ENCODE measurements at regions not wholly inside any gene's neighbourhood (a gene's known extent, or its start where the extent isn't known, plus 50 kb on each side); places are given as distances from the start of the nearest gene placed in this dataset.
"Not testable (repeated sequence)": the region's sequence is repeated elsewhere in the genome, so short reads cannot be mapped to it uniquely, and the experiment has no call there.

DNA sequence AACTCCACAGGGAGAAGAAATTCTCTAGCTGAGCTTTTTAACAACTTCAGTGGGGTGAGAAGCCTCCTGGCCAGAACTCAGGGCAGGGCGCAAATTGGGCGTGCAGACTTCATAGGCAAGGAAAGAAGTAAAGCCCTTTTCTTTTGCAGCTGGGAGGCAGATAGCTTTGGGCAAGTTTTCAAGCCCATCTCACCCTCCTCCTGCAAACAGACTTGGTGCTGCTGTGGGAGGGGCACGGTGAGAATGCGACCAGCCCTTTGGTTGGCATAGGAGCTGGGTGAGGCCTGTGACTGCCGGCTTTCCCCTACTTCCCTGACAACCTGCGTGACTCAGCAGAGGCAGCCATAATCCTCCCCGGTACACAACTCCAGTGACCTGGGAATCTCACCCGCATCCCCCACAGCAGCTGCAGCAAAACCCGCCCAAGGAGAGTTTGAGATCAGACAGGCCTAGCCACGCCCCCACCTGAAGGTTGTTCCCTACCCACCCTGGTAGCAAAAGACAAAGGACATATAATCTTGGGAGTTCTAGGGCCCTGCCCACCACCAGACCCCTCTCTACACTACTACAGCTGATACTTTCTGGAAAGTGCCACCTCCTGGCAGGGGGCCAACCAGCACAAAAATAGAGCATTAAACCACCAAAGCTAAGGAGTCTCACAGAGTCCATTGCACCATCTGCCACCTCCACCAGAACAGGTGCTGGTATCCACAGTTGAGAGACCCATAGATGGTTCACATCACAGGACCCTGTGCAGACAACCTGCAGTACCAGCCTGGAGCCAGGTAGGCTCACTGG, 195.5 kb upstream of the CCL2 start:
- no peak for DNase-seq

DNA sequence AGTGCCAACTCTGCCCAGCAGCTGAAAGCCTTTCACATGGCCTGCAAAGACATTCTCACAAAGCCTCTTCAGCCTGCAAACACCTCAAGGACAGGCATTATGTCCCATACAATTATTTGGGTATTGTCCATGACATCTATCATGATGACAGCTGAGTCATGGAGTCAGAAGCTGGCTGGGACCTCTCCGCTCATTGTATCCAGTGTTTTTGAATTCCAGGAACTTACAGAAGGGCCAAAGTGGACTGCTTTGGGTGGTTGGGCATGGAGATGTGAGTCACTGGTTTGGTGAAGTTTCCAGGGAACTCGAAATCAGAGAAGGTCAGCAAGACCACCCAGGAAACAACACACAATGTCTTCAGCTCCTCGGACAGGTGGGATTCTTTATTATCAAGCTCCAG, 188.6 kb upstream of the CCL2 start:
- no peak for DNase-seq

DNA sequence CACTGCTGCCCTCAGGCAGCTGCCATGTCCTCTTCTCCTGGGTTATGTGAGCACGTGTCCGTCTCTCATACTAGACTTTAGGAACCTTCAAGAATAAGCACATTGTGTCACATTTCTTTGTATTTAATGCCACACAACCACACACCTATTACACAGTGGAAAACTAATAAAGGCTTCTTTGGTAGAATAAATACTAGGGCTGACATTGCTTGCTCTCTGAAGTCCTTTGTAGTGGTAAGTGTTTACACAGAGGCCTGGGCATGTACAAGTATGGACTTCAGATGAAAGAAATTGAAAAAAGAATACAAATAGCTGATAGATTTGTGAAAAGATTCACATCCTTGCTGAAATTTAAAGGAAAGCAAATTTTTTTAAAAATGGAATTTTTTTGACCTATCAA, 188.1 kb upstream of the CCL2 start:
- no peak for DNase-seq

DNA sequence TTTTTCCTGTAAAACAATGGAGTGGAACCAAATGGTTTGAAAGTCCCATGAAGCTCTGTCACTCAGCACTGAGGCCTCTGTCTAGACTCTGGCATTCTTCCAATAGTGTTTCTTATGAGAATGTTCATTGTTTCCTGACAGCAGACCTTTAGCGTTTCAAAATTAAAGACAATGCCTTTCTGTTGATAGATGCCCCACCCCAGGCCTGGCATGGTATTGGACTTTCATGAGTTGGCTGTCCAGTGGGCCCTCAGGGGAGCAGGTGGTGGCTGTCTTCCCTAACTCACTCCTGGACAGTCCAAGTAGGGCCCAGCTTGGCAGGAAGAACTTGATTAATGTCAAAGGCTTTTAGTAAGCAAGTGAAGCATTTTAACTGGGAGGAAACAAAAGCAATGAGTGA, 186.5 kb upstream of the CCL2 start:
- no peak for DNase-seq

DNA sequence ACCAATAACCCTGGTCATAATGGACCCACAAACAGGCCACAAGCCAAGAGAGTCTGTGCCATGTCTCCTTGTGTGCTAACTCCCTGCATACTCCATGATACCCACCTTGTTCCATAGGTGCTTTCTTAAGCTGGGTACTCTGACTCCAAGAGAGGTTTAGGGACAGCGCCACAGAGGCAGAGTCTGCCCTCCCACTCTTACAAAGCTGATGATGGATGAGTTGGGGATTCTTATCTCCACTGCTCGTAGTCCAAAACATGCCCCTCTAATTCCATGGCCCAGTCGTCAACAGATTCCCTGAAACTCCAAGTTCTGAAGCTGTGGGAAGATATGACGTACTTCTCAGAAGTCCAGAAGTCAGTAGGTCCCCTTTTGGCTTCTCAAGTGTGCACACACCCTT, 184.4 kb upstream of the CCL2 start:
- DNase-seq, result no peak

DNA sequence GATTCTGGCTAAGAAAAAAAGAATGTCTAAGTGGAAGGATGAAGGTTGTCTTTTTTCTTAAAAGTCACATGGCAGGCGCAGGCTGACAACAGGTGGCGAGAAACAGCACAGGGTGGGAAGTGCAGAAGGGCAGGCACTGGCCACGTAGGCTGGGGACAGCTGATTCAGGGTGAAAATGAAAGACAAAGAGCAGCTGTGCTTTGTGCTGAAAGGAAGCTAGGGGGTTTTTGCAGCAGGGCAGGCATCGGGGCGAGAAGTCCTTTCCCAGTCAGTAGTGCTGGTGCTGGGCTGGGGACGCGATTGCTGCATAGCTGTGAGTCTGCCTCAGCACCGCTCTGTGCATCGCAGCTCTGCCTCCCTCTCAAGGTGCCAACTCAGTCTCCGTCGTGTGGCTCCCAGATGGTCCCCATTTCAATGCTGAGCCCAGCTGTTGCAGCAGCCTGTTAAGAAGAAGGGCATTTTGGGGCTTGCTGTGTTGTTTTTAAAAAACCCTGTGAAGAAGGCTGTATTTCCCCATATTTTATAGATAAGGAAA, 183.1 kb upstream of the CCL2 start:
- DNase-seq, result no peak

DNA sequence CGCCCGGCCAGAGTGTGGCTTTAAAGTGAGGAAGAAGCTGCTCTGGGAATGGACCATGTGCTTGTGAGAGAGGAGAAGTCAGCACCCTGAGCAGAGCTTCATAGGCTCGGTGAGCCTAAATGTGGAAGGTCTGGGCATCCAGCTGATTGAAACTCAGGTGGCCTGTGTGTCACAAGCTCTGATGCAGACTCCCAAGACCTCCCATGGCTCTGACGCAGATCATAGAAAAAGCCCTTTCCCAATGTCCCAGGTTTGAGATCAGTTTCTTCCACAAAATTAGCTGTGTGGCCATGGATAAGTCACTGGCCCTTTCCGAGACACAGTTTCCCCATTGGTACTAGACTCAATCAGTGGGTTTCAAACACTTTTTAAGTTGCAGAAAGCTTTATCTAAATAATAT, 180.0 kb upstream of the CCL2 start:
- no peak for DNase-seq

DNA sequence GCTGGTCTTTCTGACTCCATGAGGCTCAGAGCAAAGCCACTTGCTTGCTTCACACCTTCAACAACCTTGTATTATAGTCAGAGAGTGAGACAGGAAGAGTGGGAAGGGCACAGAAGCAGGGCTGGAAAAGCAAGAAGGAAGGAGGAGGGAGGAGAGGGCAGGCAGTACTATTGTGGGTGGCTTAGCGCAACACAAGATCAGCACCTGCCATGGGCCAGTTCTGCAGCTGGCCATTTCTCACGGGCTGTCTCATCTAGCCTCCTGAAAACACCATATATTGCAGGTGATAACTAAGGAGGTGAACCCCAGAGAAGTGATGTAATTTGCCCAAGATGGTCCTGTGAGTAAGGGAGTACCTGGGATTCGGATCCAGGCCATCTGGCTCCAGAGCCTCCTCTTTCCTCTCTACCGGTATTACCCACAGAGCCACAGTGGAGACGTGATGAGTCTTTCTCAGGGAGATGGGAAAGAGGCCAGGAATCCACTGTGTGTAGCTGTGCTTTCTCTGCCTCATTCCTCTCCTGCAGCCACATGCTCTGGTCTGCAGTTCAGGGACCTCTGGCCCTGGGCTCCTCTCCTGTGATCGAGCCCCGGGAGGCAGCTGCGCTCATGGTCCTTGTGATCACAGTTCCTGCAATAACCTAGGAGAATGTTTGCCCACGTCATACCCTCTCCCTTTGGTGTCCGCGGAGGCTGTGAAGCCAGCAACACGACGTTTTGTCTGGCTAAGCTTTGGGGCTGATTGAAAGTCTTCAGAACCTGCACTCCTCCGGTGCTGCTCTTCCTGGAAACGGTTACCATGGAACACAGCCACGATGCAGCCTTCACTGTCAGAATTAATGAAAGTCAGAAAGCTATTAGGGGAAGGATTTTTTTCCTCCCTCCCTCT, 178.1 kb upstream of the CCL2 start:
- no peak for DNase-seq

DNA sequence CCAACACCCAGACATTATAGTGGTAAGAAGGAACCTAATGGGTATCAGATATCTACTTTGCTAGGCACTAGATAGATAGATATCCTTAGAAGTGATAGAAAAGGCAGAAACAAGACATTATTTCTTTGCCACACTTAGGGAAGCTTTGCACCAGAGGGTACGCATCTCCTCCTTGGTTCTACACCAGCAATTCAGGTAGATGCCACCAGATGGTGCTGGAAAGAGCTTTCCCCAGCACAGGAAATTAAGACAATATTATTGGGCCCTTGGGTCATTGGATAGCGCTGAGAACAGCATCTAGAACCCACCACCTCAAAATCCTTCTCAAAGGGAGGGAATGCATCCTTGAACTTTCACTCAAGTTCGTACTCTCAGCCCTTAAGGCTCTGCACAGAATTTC, 173.8 kb upstream of the CCL2 start:
- DNase-seq, result no peak

DNA sequence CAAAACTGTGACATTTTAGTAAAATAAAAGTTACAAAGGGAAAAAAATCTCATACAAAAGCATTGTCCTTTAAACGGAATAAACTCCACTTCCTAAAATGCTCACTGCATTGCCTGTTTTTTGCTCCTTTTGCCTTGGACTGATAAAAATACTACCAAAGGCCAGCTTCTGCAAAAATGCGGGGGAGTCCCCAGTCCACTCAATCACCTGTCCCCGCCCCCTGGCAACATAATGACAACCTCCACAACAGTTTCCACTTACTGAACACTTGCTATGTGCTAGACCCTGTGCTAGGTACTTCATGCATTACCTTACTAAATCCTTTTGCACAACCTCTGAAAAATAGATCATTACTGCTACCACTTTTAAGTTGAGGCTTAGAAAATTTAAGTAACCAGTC, 172.7 kb upstream of the CCL2 start:
- DNase-seq, result no peak

DNA sequence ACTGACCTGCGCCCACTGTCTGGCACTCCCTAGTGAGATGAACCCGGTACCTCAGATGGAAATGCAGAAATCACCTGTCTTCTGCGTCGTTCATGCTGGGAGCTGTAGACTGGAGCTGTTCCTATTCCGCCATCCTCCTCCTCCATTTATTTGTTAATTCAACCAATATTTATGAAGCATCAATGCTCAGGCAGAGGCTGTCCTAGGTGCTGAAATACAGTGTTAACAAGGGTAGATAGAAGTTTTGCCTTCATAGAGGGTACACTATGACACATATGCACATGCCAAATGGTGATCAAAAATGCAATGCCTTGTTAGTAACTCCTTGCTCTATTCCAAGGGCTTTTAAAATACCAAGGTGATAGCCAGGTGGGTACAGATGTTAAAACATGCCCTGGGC, 166.0 kb upstream of the CCL2 start:
- DNase-seq, result not testable (repeated sequence)

DNA sequence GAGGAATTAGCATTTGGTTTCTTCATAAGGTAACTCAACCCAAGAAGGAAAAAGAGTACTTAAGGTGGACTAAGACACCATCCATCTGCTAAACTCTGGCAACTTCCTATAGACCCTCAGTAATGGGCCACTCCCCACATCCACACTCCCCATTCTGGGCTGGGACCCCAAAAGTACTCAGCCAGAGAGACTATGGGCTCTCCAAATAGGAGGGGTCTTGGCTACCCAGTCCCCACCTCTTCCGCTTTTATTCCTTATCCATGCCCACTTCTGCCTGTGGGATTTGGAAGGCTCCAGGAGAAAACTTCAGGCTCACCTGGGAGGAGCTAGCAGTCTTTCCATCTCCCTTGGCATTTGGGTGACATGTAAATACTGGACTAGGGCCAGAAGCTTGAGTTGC, 164.5 kb upstream of the CCL2 start:
- DNase-seq, result no peak

DNA sequence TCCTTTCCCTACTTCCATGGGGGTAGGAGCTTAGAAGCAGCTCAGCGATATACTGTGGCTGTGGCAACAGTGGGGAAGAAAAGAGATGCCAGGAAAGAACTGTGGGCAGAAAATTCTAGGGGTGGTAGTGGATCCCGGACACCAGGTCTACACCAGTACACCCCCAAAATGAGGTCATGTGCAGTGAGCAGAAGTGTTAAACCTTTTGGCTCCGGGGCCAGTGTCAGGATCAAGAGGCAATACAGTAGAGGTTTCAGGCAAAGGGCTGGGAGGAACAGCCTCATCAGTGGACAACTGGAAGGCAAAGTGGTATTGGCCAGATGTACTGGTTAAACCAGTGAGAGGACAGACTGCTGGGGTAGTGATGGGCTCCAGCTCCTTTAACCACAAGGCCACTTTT, 163.1 kb upstream of the CCL2 start:
- no peak for DNase-seq

DNA sequence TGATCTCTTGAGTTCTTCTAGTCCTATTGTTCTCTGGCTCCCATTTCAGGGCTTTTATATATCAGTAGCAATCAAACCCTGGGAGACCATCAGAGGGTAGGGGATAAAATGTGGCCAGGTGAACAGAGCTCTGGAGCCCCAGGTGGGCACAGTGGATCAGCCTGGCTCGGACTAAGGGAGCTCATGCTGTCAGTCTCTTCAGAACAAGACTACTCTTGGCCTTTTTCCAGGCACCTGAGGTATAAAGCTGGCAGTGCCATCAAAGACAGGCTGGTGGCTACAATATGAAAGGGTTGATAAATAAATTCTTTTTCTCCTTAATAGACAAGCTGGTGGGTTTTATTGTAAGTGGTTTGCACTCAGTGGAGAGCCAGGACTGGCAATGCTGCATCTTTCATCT, 160.0 kb upstream of the CCL2 start:
- DNase-seq, result no peak

DNA sequence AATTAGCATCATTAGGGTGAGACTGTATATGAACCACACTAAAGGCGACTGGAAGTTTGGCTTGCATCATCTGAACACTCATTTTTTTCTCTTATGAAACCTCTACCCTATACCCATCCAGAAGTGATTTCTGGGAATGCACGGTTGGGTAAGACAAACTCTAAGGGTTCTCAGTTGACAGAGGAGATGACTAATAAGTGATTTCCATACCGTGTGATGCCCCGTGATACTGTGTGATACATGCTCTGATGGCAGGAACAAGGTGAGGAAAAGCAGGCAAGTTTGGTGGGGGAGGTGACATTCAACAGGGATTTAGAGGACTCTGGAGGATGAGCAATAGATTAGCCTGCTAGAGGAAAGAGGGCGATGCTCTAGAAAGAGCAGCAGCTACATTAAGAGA, 156.4 kb upstream of the CCL2 start:
- no peak for DNase-seq

DNA sequence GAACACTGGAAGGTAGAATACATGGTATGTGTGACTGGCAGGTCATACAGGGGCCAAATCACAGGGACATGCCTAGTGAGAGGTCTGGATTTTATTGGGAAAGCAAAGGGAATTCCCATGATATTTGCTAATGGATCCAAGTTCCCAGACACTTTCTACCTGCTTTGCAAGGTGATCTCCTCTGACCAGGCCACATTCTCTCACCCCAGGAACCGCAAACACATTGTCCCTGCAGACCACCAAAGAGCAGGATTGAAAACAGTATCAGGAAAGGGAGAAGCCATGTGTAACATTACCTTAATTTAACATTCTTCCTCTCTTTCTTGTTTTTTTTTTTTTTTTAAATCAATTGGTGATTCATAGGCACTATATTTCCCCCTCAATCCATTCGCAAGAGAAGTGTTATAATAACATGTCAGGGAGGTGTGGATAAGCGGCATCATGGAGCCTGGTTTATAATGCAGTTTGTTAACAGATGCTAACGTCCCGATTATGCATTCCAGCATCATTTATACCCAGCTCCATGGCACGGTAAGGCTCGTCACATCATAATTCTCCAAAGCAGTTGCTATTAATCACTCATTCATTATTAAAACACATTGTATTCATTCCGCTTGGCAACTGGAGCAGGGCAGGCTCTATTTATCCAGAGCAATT, 155.1 kb upstream of the CCL2 start:
- DNase-seq, result no peak

DNA sequence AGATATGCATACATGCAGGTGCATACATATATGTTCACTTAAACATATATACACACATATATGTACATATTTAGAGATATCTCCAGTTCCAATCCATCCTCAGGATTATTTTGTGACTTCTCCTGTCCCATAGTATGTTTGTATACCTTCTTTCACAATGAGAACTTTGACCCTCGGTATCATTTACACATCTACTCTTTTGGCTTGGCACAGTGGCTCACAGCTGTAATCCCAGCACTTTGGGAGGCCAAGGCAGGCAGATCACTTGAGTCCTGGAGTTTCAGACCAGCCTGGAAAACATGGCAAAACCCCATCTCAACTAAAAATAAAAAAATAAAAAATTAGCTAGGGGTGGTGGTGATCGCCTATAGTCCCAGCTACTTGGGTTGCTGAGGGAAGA, 148.1 kb upstream of the CCL2 start:
- DNase-seq, result no peak

DNA sequence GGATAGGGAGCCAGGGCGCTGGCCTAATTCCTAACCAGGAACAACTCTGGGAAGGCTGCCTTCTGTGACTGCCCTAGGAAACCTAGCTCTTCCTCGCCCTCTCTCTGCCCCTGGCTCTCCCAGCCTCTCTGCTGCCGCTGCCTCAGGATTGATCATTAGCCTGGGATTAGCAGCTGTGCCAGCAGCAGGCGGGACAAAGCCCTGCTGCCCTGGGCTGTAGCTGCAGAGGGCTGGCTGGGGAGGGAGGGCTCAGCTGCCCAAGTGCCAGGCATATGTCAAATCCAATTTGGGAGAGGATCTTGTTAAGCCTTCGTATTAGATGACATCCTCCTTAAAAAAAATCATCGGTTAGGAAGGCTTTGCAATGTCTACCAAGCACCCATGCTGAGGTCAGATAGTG, 144.8 kb upstream of the CCL2 start:
- no peak for DNase-seq

DNA sequence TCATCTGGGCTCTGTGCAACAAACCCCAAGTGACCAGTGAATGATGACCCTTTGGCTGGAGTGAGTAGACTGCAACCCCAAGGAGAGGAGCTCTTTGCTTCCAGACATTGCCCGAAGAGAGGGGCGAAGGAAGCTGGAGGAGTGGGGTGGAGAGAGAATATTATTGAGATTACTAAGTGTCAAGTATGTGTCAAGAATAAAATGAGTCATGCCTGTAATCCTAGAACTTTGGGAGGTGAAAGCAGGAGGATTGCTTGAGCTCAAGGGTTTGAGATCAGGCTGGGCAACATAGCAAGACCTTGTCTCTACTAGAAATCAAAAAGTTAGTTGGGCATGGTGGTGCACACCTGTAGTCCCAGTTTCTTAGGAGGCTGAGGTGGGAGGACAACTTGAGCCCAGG, 142.0 kb upstream of the CCL2 start:
- DNase-seq, result no peak

DNA sequence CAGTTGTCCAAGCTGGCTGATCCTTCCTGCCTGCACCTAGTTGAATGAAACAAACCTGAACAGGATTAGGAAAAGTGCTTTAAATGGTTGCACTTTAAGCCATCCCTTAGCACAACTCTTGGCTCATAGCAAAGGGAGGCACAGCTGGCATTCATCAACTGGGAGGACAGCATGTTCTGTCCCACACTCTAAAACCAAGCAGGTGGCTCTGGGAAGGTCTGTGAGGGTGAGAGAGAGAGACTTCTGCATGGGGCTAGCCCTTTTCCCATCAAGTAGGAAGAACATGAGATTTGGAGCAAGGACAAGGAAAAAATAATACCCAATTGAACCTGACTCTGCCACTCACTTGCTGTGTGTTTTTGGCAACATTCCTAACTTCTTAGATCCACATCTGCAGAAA, 140.9 kb upstream of the CCL2 start:
- no peak for DNase-seq

DNA sequence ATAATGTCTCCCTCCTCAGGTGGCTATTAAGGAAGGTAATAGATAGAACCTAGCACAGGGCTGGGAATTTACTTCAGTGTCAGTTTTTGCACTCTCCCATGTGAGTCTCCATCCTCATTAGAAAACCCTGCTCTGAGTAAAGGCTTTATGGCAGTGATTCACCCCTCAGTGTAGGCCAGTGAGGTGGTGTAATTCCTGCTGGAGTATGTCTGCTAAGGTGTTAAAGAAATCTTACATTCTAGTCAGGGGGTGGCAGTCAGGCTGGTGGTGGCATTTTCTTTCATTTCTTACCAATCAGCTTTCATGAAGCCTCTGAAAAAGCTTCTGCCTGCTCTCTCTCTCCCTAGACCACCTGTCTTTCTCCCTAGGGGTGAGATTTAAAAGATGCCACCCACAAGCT, 138.8 kb upstream of the CCL2 start:
- no peak for DNase-seq

DNA sequence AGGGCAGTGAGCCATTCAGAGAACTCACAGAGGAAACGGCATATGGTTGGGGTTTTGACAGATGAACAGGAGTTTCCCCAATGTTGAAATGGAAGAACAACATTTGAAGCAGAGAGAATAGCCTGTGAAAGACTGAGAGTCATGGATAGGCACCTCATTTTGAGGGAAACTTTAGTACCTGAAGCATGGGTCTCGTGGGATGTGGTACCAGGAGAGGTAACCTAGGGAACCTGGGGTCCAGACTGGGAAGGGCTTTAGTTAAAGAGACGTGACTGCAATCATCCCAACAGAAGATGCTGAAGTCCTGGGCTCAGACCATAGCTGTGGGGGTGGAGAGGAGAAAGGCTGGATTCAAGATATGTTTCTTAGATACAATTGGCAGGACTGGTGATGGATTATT, 137.8 kb upstream of the CCL2 start:
- DNase-seq, result no peak

DNA sequence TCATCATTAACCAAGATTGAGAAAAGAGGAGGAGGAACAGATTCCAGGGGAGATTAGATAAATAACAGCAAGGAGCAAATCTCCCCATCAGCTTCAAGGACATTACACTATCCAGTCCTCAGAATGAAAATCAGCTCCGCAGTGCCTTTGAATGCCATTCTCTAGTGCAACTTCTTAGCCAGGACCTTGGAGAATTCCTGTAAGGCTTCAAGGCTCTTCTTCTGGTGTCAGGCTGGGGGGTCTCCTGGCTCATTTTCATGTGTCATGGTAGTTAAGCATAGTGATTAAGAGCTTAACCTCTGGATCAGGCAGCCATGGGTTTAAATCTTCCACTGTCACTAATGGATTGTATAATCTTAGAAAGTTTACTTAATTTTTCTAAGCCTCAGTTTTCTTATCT, 137.3 kb upstream of the CCL2 start:
- DNase-seq, result no peak

DNA sequence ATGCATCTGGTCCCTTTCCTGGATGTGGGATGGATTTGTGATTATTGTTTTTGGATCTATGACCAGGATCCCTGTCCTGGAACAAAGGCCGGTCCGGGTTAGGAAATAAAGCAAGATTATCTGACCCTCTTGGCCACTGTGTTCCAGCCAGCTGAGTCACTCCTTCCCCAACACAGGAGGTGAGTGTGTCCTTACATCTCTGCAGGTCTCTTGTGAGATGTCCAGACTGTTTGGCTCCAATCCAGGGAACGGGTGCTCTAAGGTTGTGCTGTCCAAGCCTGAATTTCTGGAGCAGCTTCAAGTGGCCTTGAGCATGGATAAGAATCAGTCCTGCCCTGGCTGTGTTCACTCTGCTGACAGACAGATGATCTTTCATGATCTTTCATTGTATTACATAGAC, 136.5 kb upstream of the CCL2 start:
- no peak for DNase-seq

All from kidney glomerular epithelial cell (primary cell).